ENCODE measurements at regions not wholly inside any gene's neighbourhood (a gene's known extent, or its start where the extent isn't known, plus 50 kb on each side); places are given as distances from the start of the nearest gene placed in this dataset.

- no peak overlapping the region for H3K27ac ChIP-seq
- TF ChIP-seq CTCF (IDR thresholded peaks at IDR 0.05) (no peak), ZFX (IDR thresholded peaks at IDR 0.05; ENCODE audit: borderline replicate concordance) (no peak)
Observed at GRCh38 chr9:134239130-134239903, 75.0 kb upstream of the RNU6ATAC start.

GRCh38 chr9:134239939-134240338, 75.6 kb upstream of the RNU6ATAC start:
- no peak overlapping the region for H3K27ac ChIP-seq
- TF ChIP-seq ZFX (IDR thresholded peaks at IDR 0.05; ENCODE audit: borderline replicate concordance) (no peak), CTCF (IDR thresholded peaks at IDR 0.05) (no peak)

GRCh38 chr9:134240361-134240760, 76.0 kb upstream of the RNU6ATAC start:
- no peak overlapping the region for H3K27ac ChIP-seq
- no peak for TF ChIP-seq ZFX (IDR thresholded peaks at IDR 0.05; ENCODE audit: borderline replicate concordance)
- no peak for TF ChIP-seq CTCF (IDR thresholded peaks at IDR 0.05)

DNA sequence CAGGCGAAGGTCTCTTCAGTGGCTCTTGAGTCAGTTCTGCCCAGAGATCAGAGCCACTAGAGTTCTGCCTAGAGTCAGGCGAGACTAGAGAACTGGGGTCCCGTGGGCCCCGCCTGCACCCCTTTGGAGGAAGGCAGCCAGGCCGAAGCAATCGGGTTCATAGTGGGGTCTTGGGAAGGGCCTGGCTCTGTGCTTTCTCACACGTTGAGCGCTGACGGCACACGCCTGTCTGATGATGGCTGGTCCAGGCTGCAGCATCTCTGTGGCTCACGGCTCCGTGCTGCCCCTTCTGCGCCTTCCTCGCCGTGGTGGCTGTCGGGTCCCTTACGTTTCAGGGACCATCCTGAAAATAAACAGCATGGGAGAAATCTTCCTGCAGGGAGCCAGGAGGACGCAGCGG, 78.3 kb upstream of the RNU6ATAC start:
- no peak overlapping the region for H3K27ac ChIP-seq
- TF ChIP-seq ZFX (IDR thresholded peaks at IDR 0.05; ENCODE audit: borderline replicate concordance) (no peak), CTCF (IDR thresholded peaks at IDR 0.05) (no peak)

GRCh38 chr9:134243778-134244467, 79.6 kb upstream of the RNU6ATAC start:
- TF ChIP-seq CTCF (IDR thresholded peaks at IDR 0.05) (no peak), ZFX (IDR thresholded peaks at IDR 0.05; ENCODE audit: borderline replicate concordance) (no peak)
- no peak overlapping the region for H3K27ac ChIP-seq

- no peak for TF ChIP-seq ZFX (IDR thresholded peaks at IDR 0.05; ENCODE audit: borderline replicate concordance)
- no peak for TF ChIP-seq CTCF (IDR thresholded peaks at IDR 0.05)
- no peak overlapping the region for H3K27ac ChIP-seq
Observed at GRCh38 chr9:134245179-134245578, 80.8 kb upstream of the RNU6ATAC start.

Data from 22Rv1 (cell line).